Activated naive CD8-positive, alpha-beta T cell treated with anti-CD3 and anti-CD28 coated beads, Interleukin-2, amount 10 ng/mL, durations not matched to agents 7 days and 5 days (primary cell): ENCODE measurements at regions not wholly inside any gene's neighbourhood (a gene's known extent, or its start where the extent isn't known, plus 50 kb on each side); places are given as distances from the start of the nearest gene placed in this dataset.

Experiments used
- ATAC-seq: fragments of 150-1000 bp; cut with Tn5 transposase; one replicate; pipeline ENCODE4 v1.10.0; 2021; ENCODE audit warnings: low read depth, moderate library complexity
- POLR2A ChIA-PET: fragments of 350-600 bp; sonication (Branson Sonifier 250); formaldehyde crosslinking; loops from one replicate; lab custom pipeline; 2021; ENCODE audit warnings: antibody characterized with exemption; lab: Charles Lee
- DNase-seq: peaks from one replicate; pipeline ENCODE4 v3.0.0; 2021
- H3K27ac Mint-ChIP-seq: one replicate; pipeline ENCODE4 v1.8.0; 2022; ENCODE audit warnings: mild to moderate bottlenecking, mixed read lengths
- H3K27me3 Mint-ChIP-seq: one replicate; pipeline ENCODE4 v1.8.0; 2022; ENCODE audit warnings: mild to moderate bottlenecking, moderate library complexity, mixed read lengths
- H3K36me3 Mint-ChIP-seq: one replicate; pipeline ENCODE4 v1.8.0; 2021; ENCODE audit warnings: mild to moderate bottlenecking, mixed read lengths
- H3K4me1 Mint-ChIP-seq: one replicate; pipeline ENCODE4 v1.8.0; 2021; ENCODE audit warnings: mixed read lengths
- H3K4me3 Mint-ChIP-seq: one replicate; pipeline ENCODE4 v1.8.0; 2022; ENCODE audit warnings: mild to moderate bottlenecking, moderate library complexity, mixed read lengths
- H3K9me3 Mint-ChIP-seq: one replicate; pipeline ENCODE4 v1.8.0; 2021; ENCODE audit warnings: mixed read lengths

DNA sequence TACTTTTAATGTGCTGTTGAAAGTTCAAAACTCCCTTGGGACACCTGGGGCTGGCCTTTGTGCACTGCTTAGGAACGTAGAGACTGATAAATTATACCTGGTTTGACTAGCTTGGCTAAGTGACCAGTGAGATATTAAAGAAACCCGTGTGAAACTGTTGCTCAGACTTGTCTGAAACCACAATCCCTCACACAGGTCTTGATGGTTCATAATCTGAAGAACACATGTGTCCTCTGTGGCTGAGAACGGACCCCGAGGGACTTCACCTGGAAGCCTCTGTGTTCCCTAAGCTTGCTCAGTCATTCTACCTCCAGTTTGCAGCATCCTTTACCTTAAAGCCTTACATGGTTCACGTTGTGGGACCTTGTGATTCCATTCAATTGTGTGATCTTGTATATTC is 218.8 kb downstream of the CBLN2 start:
- no peaks in the 10 kb centered on the region for H3K36me3 Mint-ChIP-seq
- H3K4me3 Mint-ChIP-seq: no peak overlapping the region
- ATAC-seq (no peak), DNase-seq (no peak)
- H3K27me3 Mint-ChIP-seq: no peaks in the 10 kb centered on the region
- no peaks in the 10 kb centered on the region for H3K9me3 Mint-ChIP-seq
- no peaks in the 10 kb centered on the region for H3K4me1 Mint-ChIP-seq
- POLR2A ChIA-PET: no interaction called here
- H3K27ac Mint-ChIP-seq: no peak overlapping the region

DNA sequence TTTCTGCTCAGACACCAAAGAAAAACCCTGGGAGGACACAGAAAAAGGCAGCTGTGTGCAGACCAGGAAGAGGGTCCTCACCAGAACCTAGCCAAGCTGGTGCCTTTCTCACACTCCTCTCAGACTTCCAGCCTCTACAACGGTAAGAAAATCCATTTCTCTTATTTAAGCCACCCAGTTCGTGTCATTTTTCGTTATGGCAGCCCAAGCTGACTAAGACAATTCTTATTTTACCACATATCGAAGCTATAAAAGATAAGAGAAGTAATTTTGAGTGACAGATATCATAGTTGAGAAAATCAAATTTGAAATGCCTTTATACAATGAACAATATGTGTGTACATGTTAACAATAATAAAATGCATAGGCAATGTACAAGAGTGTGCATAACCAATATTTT is 219.5 kb downstream of the CBLN2 start:
- H3K4me1 Mint-ChIP-seq: no peaks in the 10 kb centered on the region
- DNase-seq: no peak
- no peaks in the 10 kb centered on the region for H3K36me3 Mint-ChIP-seq
- ATAC-seq: no peak
- POLR2A ChIA-PET: no interaction called here
- no peak overlapping the region for H3K4me3 Mint-ChIP-seq
- no peaks in the 10 kb centered on the region for H3K9me3 Mint-ChIP-seq
- H3K27me3 Mint-ChIP-seq: no peaks in the 10 kb centered on the region
- H3K27ac Mint-ChIP-seq: no peak overlapping the region

GRCh38 chr18:72316497-72316896 is 227.6 kb downstream of the CBLN2 start:
- Mint-ChIP-seq H3K27me3 (no peaks in the 10 kb centered on the region), H3K4me1 (no peaks in the 10 kb centered on the region), H3K4me3 (no peak overlapping the region), H3K27ac (no peak overlapping the region), H3K36me3 (no peaks in the 10 kb centered on the region), H3K9me3 (peaks cover 1% of the 10 kb centered on the region)
- no peak for DNase-seq
- POLR2A ChIA-PET: no interaction called here
- ATAC-seq: no peak

DNA sequence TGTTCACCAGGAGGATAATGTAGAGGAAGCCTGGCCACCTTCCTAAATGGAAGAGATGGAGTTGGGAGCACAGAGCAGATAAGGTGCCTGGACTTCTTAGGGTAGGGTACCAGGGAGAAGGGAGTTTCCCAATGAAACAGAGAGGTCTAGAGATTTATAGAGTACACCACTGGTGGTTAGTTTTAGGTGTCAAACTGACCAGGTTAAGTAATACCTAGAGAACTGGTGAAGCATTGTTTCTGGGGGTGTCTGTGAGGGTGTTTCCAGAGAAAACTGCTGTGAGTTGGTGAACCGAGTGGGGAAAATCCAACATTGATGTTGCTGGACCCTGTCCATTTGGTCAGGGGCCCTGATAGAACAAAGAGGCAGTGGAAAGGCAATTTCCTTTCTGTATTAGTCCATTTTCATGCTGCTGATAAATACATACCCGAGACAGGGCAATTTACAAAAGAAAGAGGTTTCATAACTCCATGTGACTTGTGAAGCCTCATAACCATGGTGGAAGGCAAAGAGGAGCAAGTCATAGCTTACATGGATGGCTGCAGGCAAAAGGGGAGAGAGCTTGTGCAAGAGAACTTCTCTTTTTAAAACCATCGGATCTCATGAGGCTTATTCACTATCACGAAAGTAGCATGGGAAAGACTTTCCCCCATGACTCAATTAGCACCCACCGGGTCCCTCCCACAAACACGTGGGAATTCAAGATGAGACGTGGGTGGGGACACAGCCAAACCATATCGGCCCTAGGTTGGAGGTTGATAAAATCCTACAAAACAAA is 260.8 kb downstream of the CBLN2 start:
- Mint-ChIP-seq H3K27me3 (no peaks in the 10 kb centered on the region), H3K36me3 (no peaks in the 10 kb centered on the region), H3K27ac (no peak overlapping the region), H3K4me1 (no peaks in the 10 kb centered on the region), H3K9me3 (peaks cover 6% of the 10 kb centered on the region), H3K4me3 (no peak overlapping the region)
- no peak for DNase-seq
- POLR2A ChIA-PET: no interaction called here
- no peak for ATAC-seq

DNA sequence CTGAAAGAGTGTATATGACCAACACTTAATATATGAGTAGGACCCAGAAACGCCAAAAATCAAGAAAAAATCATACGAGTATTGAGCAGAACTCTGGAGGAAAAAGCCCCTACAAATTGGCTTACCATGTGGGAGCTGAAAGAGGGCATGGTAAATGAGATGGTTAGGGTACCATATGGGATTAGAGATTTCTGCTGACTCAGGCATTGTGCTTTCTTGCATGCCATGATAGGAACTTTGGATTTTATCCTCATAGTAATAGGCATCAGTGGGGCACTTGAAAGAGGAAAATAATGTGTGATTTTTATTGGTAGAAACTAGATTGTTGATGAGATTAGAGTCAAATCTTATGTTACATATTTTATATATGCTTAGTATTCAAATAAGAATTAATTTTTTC is 271.1 kb downstream of the CBLN2 start:
- Mint-ChIP-seq H3K27me3 (no peaks in the 10 kb centered on the region), H3K4me1 (no peaks in the 10 kb centered on the region), H3K36me3 (no peaks in the 10 kb centered on the region), H3K4me3 (no peak overlapping the region), H3K27ac (no peak overlapping the region), H3K9me3 (peaks cover 6% of the 10 kb centered on the region)
- POLR2A ChIA-PET: no interaction called here
- no peak for ATAC-seq
- DNase-seq: no peak

GRCh38 chr18:72261590-72261989 is 282.6 kb downstream of the CBLN2 start:
- H3K4me1 Mint-ChIP-seq: no peaks in the 10 kb centered on the region
- H3K4me3 Mint-ChIP-seq: no peak overlapping the region
- ATAC-seq (no peak), DNase-seq (no peak)
- H3K27ac Mint-ChIP-seq: no peak overlapping the region
- H3K36me3 Mint-ChIP-seq: no peaks in the 10 kb centered on the region
- no peaks in the 10 kb centered on the region for H3K27me3 Mint-ChIP-seq
- POLR2A ChIA-PET: no interaction called here
- peaks cover 2% of the 10 kb centered on the region for H3K9me3 Mint-ChIP-seq

- H3K4me3 Mint-ChIP-seq: no peak overlapping the region
- H3K27ac Mint-ChIP-seq: no peak overlapping the region
- POLR2A ChIA-PET: no interaction called here
These were observed 298.1 kb downstream of the CBLN2 start for GRCh38 chr18:72246076-72246475.

GRCh38 chr18:72235422-72235821 is 308.7 kb downstream of the CBLN2 start:
- ATAC-seq (no peak), DNase-seq (no peak)
- Mint-ChIP-seq H3K4me1 (no peaks in the 10 kb centered on the region), H3K36me3 (no peaks in the 10 kb centered on the region), H3K4me3 (no peak overlapping the region), H3K27me3 (no peaks in the 10 kb centered on the region), H3K27ac (no peak overlapping the region), H3K9me3 (no peaks in the 10 kb centered on the region)
- POLR2A ChIA-PET: no interaction called here

More at GRCh38 chr18:72246076-72246475, 298.1 kb downstream of the CBLN2 start:
- Mint-ChIP-seq H3K27me3 (no peaks in the 10 kb centered on the region), H3K9me3 (peaks cover 2% of the 10 kb centered on the region), H3K36me3 (no peaks in the 10 kb centered on the region), H3K4me1 (no peaks in the 10 kb centered on the region)
- DNase-seq: no peak
- ATAC-seq: no peak

DNA sequence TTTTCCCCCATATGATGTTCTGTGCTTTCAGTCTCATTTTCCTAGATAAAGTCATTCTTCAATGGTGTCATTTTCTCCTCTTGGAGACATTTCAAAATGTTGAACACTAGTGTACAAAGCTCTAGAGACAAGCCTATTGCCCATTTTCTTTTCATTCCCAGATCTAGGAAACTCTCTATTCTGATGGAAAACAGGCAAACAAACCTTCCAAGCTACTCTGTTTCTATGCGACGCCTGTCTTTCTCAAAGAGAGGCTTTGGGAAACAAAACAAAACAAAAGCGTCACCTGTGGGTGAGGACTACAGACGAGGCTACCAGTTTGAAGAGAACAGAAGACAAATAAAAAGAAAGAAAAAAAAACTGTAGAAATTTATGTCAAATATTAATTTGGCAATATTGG is 311.0 kb downstream of the CBLN2 start:
- Mint-ChIP-seq H3K36me3 (no peaks in the 10 kb centered on the region), H3K9me3 (no peaks in the 10 kb centered on the region), H3K27me3 (no peaks in the 10 kb centered on the region), H3K27ac (no peak overlapping the region), H3K4me1 (no peaks in the 10 kb centered on the region), H3K4me3 (no peak overlapping the region)
- POLR2A ChIA-PET: no interaction called here
- DNase-seq (no peak), ATAC-seq (no peak)

GRCh38 chr18:72232644-72233043 is 311.5 kb downstream of the CBLN2 start:
- Mint-ChIP-seq H3K4me3 (no peak overlapping the region), H3K4me1 (no peaks in the 10 kb centered on the region), H3K27me3 (no peaks in the 10 kb centered on the region), H3K9me3 (no peaks in the 10 kb centered on the region), H3K27ac (no peak overlapping the region), H3K36me3 (no peaks in the 10 kb centered on the region)
- no peak for DNase-seq
- POLR2A ChIA-PET: no interaction called here
- ATAC-seq: no peak

- ATAC-seq (no peak), DNase-seq (no peak)
- Mint-ChIP-seq H3K4me3 (no peak overlapping the region), H3K9me3 (peaks cover 2% of the 10 kb centered on the region), H3K36me3 (no peaks in the 10 kb centered on the region), H3K27me3 (no peaks in the 10 kb centered on the region), H3K4me1 (no peaks in the 10 kb centered on the region), H3K27ac (no peak overlapping the region)
- POLR2A ChIA-PET: no interaction called here
These were observed 318.2 kb downstream of the CBLN2 start for GRCh38 chr18:72225958-72226357.

DNA sequence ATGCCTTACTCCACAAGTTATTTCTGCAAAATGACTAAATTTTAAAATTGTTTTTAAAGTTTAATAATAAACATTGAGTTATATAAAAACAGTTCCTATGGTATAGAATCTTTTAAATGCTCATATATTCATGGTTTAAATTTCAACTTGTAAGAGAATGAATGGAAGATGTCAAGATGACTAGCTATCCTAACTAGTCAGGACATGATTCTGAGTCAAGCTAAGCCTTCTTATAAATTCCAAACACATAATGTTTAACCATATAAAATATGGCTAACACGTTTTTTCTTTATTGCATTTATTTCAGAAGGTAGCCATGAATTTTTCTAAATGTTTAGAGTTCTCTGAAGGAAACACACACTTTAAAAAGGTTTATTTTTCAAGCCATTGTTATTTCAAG is 320.4 kb downstream of the CBLN2 start:
- Mint-ChIP-seq H3K9me3 (peaks cover 4% of the 10 kb centered on the region), H3K36me3 (no peaks in the 10 kb centered on the region), H3K27ac (no peak overlapping the region), H3K4me3 (no peak overlapping the region), H3K4me1 (no peaks in the 10 kb centered on the region), H3K27me3 (no peaks in the 10 kb centered on the region)
- DNase-seq: no peak
- POLR2A ChIA-PET: no interaction called here
- ATAC-seq: no peak

- ATAC-seq (no peak), DNase-seq (no peak)
- Mint-ChIP-seq H3K4me1 (no peaks in the 10 kb centered on the region), H3K36me3 (no peaks in the 10 kb centered on the region), H3K27me3 (no peaks in the 10 kb centered on the region), H3K9me3 (peaks cover 1% of the 10 kb centered on the region), H3K27ac (no peak overlapping the region), H3K4me3 (no peak overlapping the region)
- POLR2A ChIA-PET: no interaction called here
These were observed 335.0 kb downstream of the CBLN2 start for GRCh38 chr18:72208920-72209676.

GRCh38 chr18:72207280-72207679 is 336.9 kb downstream of the CBLN2 start:
- Mint-ChIP-seq H3K4me3 (no peak overlapping the region), H3K27ac (no peak overlapping the region), H3K4me1 (no peaks in the 10 kb centered on the region), H3K27me3 (no peaks in the 10 kb centered on the region), H3K9me3 (no peaks in the 10 kb centered on the region), H3K36me3 (no peaks in the 10 kb centered on the region)
- no peak for ATAC-seq
- no peak for DNase-seq
- POLR2A ChIA-PET: no interaction called here
